Dedifferentiated amniotic fluid mesenchymal stem cell (primary cell): ENCODE measurements at regions not wholly inside any gene's neighbourhood (a gene's known extent, or its start where the extent isn't known, plus 50 kb on each side); places are given as distances from the start of the nearest gene placed in this dataset.

ENCODE experiments used
- DNase-seq: peaks from one replicate; pipeline ENCODE4 v3.0.0-alpha.2; 2016; ENCODE audit errors: extremely low spot score

GRCh38 chr6:125491860-125492618 lies 190.3 kb upstream of the HDDC2 start:
- no peak for DNase-seq

GRCh38 chr6:125498606-125499005 lies 196.8 kb upstream of the HDDC2 start:
- DNase-seq, result no peak

- no peak for DNase-seq
Observed at GRCh38 chr6:125499535-125499934, 197.8 kb upstream of the HDDC2 start.

DNA sequence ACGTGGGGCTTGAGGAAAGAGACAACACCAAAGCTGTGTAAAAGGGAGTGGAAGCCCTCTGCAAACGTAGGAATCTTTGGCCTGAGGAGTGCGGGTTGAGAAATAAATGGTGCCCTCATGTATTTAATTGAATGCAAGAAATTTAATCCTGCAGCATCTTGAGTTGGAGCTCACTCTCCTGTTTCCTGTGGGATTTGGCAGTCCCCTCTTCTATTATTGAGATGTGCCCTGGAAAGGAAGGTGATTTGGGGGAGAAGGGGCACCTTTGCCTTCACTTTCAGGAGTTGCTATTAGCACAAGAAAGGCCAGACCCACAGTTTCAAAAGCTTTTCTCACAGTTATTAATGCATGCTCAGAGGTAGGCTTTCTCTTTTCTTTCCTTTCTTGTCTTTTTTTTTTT lies 201.4 kb upstream of the HDDC2 start:
- no peak for DNase-seq

- no peak for DNase-seq
Observed at GRCh38 chr6:125507987-125508655, 206.4 kb upstream of the HDDC2 start.

DNA sequence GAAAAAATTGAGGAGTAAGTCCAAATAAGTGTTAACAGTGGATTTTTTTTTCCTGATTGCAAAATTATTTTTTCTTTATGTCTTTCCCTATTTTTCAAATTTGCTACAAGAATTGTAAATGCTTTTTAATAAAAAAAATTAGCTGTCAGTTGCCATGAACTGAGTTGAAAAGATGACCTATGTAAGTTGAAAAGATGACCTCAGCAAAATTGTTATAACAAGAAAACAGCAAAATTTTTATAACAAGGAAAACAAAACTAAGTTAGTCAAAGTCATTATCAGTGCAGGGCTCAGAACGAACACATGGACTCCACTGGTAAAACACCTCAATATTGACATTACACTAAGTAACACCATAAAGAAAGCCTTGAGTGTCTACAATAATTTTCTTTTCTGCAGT lies 207.0 kb upstream of the HDDC2 start:
- DNase-seq, result no peak

GRCh38 chr6:125509477-125509876 lies 207.7 kb upstream of the HDDC2 start:
- no peak for DNase-seq

DNA sequence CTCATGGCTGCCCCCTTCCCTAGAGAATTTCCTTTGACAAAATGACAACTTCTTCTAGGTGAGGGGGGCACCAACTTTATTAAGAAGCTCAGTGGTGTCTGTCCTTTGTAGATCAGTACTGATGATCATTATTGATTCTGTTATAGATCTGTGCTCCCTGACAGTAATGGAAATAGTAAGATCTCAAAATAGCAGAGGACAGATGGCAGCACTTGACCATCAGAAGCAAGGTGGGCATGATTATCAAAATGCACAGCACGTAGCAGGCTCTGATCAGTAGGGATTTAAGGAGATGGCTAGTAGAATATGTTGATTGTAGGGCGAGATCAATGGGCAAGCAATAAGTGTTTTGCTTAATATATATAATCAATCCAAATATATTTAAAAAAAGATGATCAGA lies 208.6 kb upstream of the HDDC2 start:
- DNase-seq, result no peak

GRCh38 chr6:125511809-125512396 lies 210.1 kb upstream of the HDDC2 start:
- no peak for DNase-seq

DNA sequence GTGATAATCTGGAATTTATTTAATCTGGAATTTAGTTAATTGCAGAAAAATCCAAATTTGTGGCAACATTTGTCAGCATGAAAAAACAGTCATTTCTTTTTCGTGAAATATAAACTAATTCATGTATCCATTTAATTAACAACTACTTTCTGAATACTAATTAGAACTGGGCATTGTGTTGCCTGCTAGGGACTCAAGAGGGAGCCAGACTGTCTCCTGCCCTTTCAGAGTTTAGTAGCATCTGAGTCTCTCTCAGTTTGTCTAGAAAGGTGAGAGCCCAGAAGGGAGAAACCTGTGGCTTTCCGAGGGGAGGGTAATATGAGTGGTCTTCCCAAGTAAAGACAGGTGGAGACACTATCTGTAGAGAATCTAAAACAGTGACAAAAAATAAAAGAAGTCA lies 210.9 kb upstream of the HDDC2 start:
- DNase-seq, result no peak

DNA sequence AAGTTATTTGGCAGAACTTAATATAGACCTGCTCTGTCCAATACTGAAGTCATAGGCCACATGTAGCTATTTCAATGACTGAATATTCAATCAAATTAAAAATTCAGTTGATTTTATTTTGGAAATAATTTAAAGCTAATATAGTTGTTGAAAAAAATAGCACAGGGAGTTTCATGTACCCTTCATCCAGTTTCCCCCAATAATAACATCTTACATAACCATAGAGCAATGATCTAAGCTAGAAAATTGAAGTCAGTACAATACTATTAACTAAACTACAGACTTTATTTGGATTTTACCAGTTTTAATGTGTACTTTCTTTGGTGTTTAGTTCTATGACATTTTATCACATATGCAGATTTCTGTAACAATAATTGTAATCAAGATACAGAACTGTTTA lies 212.2 kb upstream of the HDDC2 start:
- DNase-seq, result no peak

GRCh38 chr6:125516644-125517043 lies 214.9 kb upstream of the HDDC2 start:
- no peak for DNase-seq

- peak; percentile 57 for DNase-seq
Observed at GRCh38 chr6:125519367-125519766, 217.6 kb upstream of the HDDC2 start.

GRCh38 chr6:125524356-125524755 lies 222.6 kb upstream of the HDDC2 start:
- DNase-seq, result no peak

- no peak for DNase-seq
Observed at GRCh38 chr6:125526007-125526720, 223.3 kb upstream of the HEY2 start.

DNA sequence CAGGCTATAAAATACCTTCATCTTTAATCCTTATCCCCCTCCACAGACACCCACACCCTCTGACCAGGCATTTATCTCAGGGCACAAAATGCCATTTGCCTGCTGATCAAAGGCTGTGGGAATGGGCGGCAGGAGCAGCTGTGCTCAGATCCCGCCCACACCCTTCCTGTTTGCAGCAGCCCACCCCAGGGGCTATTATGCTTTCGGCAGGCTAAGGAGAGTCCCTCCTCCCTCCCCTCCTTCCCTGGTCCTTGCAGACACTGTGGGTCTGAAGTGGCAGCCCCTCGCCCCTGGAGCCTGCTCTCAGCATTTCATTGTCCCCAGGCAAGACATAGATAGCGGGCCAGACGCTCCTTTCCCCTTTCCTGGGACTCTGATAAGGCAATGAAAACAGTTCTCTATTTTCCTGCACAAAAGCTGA lies 220.8 kb upstream of the HEY2 start:
- DNase-seq, result no peak

- DNase-seq, result no peak
Observed at GRCh38 chr6:125529061-125529460, 220.4 kb upstream of the HEY2 start.

- no peak for DNase-seq
Observed at GRCh38 chr6:125533710-125534397, 215.6 kb upstream of the HEY2 start.

- no peak for DNase-seq
Observed at GRCh38 chr6:125534430-125535263, 214.8 kb upstream of the HEY2 start.

DNA sequence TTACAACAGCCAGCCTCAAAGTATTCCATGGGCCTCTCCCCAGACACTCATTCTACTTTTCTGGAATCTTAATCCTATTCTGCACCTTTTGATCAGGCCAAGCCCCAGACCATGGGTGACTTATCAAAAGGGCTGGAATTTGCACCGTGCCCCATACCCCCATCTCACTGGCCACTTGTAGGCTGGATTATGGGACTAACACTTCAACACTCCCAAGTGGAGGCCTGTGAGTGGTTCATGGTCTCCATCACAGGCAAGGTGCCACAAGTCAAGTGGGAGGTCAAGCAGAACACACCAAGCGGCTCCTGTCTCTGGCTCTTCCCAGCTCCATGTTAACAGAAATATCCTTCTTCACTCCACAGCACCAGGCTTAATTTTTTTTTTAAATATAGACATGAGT lies 212.3 kb upstream of the HEY2 start:
- no peak for DNase-seq

GRCh38 chr6:125539892-125540291 lies 209.5 kb upstream of the HEY2 start:
- DNase-seq, result no peak
